Sigmoid colon (tissue), 4 donors: ENCODE measurements at regions not wholly inside any gene's neighbourhood (a gene's known extent, or its start where the extent isn't known, plus 50 kb on each side); places are given as distances from the start of the nearest gene placed in this dataset.

Experiments used
- CTCF ChIP-seq, 4 experiments: fragments of 450-650 bp in 3 of 4; fragments of 200-600 bp in 1 of 4; IDR thresholded peaks; one replicate each; pipeline ENCODE4 v1.5.1; 2016 to 2019; ENCODE audit warnings: antibody characterized with exemption in 4 of 4, mild to moderate bottlenecking in 3 of 4, moderate library complexity in 2 of 4
- EP300 ChIP-seq, 4 donors: sonication (generic); formaldehyde crosslinking; IDR thresholded peaks; one replicate each; pipeline ENCODE4 v1.6.1; 2017; ENCODE audit warnings: antibody characterized with exemption in 4 of 4
- POLR2A ChIP-seq, 2 donors: fragments of 450-650 bp; IDR thresholded peaks; one replicate each; pipeline ENCODE4 v1.6.1; 2016; ENCODE audit warnings: antibody characterized with exemption in 2 of 2, mild to moderate bottlenecking in 2 of 2, moderate library complexity in 2 of 2
- POLR2AphosphoS5 ChIP-seq, 4 donors: sonication (generic); formaldehyde crosslinking; IDR thresholded peaks; one replicate each; pipeline ENCODE4 v1.6.1; 2017; ENCODE audit warnings: antibody characterized with exemption in 4 of 4

GRCh38 chr2:82199493-82199852 is 1894.9 kb upstream of the LRRTM1 start:
- TF ChIP-seq POLR2A (IDR thresholded peaks at IDR 0.05) (no peak), POLR2AphosphoS5 (IDR thresholded peaks at IDR 0.05) (no peak), CTCF (IDR thresholded peaks at IDR 0.05) (no peak), EP300 (IDR thresholded peaks at IDR 0.05) (no peak)
